GM18498 (cell line): ENCODE measurements at regions not wholly inside any gene's neighbourhood (a gene's known extent, or its start where the extent isn't known, plus 50 kb on each side); places are given as distances from the start of the nearest gene placed in this dataset.
"Not testable (repeated sequence)": the region's sequence is repeated elsewhere in the genome, so short reads cannot be mapped to it uniquely, and the experiment has no call there.

Source experiments
- ATAC-seq: cut with Tn5 transposase; IDR thresholded peaks from one replicate; pipeline ENCODE4 v1.9.1; 2021; ENCODE audit warnings: mild to moderate bottlenecking, moderate library complexity; ENCODE audit not compliant: unreplicated experiment

DNA sequence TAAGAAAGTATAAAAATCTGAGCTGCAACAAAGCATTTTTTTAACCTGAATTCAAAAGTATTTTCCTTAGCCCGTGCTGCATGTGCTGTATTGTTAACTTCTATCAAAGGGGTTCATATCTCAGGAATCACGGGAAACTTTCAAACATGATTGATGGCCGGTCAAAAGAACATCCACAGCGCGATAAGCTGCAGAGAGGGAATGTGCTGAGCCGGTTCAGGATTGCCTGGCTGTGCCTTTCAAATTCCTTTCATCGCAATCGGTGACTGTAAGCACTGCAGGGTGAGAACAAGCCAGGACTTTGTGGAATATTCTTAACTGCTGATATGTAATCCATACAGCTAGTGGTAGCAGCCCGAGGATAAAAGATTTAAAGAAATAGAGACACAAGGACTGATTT lies 210.9 kb upstream of the NOCT start:
- ATAC-seq, result no peak

DNA sequence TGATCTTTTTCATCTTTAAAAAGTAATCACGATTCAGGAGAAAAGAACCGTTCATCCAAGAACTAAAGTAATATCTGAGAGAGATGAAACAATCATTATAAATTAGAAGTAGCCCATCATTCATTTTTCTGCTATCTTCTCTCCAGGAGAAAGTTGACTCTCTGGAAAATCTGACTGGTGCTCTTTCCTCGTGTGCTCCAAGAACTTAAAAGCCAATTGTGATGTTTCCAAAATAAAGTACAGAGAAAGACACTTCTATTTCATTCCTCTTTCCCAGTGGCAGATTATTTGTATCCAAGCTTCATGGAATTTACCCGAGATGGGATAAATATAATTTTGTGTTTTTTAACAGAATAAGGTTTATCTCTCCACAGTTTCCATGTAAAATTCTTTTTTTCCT lies 212.5 kb upstream of the NOCT start:
- ATAC-seq, result no peak

DNA sequence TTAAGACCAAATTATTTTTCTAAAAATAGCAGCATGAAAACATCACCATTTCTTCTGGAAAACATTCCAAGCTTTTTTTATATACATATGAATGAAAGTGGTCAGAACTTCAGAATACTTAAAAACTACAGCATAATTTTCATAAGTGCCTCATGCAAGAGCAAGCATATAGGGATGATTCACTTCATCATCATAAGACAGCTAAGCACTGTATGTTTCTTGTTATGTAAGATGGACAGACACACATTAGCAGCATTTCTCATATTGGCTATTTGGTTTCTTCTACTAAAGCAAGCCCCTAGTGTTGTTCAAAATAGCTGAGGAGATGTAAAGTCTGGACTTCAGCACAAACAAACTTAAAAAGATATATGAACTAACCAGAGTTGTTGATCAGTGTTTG lies 213.1 kb upstream of the NOCT start:
- no peak for ATAC-seq

DNA sequence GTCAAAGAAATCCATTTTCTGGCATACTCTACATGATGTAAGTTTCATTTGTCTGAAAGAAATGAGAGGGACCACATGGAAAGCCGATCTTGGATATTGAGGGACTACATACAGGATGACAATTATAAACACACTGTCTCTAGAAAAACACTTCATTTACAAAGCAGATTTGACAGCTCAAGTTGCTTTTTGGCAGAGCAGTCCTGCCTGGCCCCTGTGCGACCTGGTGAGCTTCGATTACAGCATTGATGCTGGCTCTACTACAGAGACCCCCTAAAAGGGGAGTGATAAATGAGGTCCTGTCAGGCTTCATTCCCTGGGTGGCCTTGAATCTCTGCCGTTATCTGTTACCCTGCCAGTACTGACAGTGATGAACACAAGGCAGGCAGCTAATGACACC lies 215.2 kb upstream of the NOCT start:
- no peak for ATAC-seq

DNA sequence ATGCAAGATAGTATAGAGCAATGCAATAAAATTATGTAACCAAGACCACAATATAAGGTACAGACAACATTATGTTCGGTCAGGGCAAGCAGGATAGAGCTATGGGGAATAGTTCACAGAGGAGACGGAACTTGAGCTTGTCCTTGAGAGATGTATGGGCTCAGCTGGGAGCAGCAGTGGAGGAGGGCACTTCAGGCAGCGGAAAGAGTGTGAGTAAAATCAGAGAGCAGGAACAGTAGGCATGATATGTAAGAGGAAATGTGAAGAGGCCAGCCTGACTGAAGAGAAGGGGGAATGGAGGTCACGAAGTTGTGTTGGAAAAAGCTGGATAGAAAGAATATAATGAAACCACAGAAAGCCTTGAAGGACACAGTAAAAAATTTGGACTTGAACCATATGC lies 217.2 kb upstream of the NOCT start:
- ATAC-seq, result no peak

DNA sequence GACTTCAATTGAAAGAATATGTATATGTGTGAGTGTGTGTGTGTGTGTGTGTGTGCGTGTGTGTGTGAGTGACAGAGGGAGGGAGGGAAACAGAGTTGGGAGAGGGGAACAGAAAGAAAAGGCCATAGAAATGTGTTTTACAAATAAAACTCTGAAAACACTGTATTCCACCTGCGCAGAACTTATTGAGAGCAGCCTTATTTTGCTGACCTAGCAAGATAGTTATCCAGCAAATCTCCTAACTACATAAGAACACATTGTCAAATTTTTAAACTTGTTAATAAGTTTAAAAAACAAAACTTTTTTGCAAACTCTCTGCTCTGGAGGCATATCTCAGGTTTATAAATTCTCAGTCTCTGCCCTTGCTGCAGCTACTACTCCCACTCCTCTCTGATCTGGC lies 217.9 kb upstream of the NOCT start:
- ATAC-seq, result no peak

DNA sequence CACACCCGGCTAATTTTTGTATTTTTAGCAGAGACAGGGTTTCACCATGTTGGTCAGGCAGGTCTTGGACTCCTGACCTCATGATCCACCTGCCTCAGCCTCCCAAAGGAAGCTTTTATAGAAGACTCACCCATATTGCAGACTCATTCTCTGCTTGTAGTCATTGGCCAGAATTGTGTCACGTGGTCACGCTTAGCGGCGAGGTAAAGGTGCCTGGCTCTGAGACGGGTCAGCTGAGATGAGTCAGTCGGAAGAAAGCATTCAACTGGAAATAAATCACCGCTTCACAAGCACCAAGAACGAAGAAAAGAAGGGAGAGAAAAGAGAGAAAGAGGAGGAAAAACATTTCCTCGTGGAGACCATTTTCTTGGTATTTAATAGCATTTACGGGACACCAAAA lies 218.8 kb upstream of the NOCT start:
- ATAC-seq, result no peak

DNA sequence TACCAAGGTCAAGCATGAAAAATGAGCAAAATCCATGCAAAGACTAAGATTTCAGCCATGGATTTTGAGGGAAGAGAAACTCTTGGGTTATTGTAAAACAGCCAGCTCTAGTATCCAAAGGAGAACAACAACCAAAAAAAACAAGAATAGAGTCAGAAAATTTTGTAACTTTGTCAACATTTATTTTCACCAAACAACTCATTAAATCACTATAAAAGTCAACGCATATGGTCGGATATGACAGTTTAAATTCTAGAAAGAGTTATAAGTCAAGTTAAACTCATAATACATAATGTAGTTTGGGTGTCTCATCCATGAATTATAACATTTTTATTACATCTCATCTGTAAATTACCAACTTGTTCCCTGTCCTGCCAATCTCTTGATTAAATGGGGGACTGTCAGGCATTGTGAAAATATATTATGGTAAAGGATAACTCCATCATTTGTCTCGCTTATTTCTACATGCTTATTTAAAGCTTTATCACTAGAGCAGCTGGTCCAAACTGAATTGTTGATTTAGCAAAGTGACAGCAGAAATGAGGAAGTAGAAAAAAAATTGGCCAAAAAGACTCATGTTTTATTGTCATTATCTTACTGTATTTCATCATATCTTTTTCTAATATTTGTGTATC lies 224.8 kb upstream of the NOCT start:
- no peak for ATAC-seq

DNA sequence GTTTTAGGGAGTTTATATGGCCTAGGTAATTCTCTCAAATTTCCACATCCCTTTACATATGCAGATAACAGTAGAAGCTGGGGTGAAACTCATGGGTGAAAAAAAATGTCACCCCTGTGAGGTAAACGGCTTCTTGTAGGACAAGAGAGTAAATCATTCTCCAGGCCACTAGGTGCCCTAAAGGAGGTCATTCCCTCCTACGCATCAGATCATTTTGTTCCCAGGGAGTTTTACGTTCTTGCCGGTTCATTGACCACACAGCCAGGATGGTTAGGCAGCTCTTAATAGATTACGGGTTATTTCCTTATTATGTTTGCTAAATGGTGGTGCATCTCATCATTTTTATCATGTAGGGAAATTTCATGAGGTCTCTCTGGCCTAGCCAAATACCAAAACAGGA lies 225.8 kb upstream of the NOCT start:
- ATAC-seq, result no peak

DNA sequence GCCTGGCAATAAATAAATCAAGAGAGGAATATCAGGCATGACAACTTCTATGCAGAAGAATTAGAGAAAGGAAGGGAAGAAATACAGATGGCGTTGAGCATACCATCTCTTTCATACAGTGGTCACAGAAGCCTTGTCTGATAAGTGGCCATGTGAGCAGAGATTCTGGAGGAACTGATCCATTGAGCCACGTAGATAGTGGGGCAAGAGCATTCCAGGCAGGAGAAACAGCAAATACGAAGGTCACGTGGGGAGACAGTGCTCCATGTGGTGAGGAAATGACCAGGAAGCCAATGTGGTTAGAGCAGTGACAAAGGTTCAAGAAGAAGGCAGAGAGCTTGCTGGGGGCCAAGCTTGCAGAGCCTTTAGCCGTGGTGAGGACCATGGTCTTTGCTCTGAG lies 226.7 kb upstream of the NOCT start:
- ATAC-seq, result no peak

DNA sequence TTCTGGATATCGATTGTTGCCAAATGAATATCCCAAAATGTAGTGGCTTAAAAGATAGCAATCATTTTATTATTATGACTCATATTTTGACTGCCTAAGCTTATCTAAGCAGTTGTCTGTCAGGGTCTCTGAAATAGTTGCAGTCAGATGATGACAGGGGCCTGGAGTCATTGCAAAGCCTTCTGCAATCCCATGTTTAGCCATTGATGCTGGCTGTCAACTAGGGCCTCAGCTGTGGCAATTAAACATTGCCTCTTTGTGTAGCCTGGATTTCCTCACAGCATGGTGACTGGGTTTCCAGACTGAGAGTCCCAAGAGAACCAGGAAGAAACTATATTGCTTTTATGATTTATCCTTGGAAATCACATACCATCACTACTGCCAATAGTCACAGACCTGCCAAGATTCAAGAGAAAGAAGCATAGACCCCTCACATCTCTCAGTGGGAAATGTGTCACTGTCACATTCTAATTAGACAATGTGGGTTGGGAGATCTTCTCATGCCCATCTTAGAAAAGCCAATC lies 227.3 kb upstream of the NOCT start:
- ATAC-seq, result no peak

DNA sequence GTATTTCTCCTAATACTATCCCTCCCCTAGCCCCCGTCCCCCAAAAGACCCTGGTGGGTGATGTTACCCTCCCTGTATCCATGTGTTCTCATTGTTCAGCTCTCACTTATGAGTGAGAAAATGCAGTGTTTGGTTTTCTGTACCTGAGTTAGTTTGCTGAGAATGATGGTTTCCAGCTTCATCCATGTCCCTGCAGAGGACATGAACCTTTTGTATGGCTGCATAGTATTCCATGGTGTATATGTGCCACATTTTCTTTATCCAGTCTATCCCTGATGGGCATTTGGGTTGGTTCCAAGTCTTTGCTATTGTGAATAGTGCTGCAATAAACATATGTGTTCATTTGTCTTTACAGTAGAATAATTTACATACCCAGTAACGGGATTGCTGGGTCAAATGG lies 235.8 kb upstream of the NOCT start:
- not testable (repeated sequence) for ATAC-seq

DNA sequence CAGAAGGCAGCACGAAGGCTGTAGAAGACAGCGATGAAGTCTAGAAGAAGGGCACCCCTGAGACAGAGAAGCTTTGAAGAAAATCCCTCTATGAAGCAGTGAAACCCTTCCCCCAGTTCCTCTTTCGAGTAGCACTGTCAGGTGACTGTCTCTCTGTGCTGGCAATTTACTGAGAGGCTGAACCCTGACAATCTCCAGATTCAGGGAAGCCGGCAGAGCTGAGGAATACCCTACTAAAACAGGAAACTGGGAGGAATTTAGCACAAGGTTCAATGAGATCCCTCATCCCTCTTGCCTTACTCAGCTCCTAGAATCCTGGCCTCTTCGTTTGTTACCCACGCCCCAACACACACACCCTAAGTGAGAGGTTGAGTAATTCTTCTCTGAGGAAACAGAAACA lies 239.7 kb upstream of the NOCT start:
- ATAC-seq, result peak; percentile 91

DNA sequence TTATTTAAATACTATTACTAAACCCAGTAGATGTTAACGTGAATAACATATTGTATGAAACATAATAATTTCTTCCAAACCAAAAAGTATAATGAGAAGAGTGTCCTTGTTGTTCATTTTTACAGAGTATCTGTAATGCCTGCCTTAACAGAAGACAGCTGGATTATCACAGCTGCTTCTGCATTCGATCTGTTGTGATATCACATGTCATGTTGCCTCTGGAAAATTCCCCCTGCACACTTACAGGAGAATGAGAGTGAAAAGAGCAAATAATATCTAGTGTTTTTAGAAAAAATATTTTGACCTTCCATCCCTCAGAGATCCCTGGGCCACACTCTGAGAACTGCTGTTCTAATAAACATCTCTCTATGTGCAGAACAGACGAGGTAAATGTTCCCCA lies 240.1 kb upstream of the NOCT start:
- peak; percentile 4 for ATAC-seq

DNA sequence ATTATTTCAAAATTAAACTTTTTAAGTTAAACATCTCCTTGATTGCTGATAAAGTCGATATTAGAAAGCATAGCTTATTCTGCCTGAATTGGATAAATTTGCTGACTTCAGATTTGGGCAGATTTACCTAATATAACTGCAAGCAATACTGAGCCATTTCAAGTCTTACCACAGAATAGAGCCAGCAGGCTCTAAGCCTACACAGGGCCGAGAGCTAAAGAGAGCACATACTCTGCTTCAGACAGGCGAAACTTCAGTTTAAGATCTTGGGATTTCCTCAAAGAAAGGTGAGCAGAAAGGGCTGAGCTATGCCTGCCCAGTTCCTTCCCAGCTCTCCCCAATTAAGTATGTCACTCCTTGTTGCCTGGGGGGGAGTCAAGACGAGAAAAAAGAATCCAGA lies 240.6 kb upstream of the NOCT start:
- no peak for ATAC-seq

DNA sequence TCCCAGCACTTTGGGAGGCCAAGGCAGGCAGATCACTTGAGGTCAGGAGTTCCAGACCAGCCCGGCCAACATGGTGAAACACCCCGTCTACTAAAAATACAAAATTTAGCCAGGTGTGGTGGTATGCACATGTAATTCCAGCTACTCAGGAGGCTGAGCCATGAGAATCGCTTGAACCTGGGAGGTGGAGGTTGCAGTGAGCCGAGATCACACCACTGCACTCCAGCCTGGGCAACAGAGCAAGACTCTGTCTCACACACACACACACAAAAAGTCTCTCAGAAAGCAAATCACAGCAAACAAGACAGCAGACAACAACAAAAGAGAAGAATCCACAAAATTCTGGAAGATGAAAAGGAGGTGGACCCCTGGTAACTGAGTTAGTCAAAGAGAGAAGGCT lies 241.5 kb upstream of the NOCT start:
- not testable (repeated sequence) for ATAC-seq

DNA sequence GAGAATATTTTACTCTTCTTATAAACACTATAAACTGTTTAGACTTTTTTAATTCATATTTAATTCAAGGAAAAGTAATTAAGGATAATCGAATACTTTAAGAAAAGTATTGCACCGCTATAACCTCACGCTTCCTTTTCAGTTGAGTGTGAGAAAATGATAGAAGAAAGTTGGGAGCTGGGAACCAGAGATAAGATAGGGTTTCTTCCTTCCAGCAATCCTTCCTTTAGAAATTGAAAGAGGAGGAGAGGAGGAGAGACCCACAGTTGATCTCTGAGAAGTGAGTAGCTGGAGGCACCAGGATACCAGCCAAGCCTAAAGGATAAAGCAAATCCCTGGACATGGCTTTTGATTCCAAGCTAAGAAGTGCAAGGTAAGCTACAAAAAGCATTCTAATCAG lies 242.3 kb upstream of the NOCT start:
- no peak for ATAC-seq

DNA sequence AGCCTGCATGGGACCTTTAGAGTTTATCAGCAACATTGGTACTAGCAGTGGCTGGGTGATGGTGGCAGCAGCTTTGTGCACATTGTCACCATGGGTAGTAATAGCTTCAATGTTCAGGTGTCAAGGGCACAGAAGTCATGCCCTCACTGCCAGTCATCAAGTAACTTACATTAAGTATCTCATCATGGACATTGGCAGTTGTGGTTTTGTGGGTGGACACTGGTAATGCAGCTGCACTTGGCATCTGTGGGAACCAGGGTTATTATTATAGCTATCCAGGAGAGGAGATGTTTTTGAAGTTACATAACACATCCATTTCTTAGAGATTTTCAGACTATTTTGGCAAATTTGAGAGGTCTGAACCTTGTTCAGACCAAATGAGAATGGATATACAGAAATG lies 243.2 kb upstream of the NOCT start:
- ATAC-seq, result no peak

DNA sequence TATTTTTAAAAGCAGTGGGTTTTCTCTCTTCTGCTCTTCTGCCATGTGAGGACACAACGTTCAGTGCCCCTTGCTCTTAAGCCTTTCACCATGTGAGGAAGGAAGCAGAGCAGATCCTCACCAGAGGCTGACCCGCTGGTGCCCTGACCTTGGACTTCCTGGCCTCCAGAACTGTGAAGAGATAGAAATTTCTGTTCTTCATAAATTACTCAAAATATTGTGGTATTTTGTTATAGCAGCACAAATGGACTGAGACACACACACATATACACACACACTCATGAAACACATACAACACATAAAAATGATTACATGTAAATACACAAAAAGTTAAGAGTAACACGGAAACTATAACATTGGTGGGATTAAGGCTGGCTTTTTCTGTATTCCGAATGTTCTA lies 244.8 kb upstream of the NOCT start:
- no peak for ATAC-seq

DNA sequence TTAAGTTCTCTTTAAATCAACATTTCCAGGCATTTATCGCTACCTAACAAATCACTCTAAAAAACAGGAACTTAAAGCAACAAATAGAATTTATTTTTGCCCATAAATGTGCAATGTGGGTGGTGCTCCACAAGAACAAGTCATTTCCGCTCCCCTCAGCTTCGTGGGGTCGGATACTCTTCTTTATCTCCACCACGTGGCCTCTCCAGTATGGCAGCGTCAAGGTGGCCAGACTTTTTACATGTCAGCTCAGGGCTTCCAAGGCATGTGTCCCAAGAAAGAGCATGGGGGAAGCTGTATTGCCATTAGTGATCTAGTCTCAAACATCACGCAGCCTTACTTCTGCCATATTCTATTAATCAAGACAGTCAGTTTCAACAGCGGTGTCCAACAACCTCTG lies 249.2 kb upstream of the NOCT start:
- ATAC-seq, result no peak

DNA sequence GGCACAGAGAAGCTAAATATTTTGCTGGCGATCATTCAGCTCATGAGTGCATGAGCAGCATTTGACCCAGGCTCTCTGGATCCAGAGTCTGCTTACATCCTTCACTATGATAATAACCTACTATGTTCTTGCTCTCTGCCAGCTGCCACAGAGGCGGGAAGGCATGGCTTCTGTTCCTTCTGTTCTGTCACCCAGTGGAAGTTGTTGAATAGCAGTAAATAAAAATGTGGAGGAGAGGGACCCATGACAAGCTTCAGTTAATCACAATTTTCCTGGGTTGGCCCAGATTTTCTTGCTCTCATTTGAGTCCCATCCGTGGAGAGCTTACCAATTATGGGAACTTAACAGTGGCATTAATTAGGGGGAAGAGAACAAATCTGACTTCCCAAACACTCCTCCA lies 250.1 kb upstream of the NOCT start:
- ATAC-seq, result no peak

DNA sequence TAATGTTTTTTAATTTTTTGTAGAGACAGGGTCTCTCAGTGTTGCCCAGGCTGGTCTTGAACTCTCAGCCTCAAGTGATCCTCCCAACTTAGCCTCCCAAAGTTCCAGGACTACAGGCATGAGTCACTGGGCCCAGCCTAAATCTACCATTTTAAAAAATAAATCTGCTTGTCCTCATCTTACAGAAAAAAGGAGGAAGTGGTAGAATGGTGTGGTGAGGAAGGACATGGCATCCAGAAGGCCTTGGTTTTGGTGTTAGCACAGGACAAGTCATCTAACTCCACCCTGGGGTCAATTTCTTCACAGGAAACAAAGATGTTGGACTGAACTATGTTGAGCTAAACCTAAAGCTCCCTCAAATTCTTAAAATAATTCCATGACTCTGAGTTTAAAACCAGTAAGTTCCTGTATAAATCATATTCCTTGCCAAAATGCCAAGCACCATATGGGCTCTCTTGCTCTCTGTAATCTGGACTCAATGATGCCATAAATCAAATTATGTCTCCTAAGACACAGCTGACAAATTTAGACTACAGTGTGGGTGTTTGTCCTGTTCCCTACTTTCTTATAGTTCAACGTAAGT lies 253.9 kb upstream of the NOCT start:
- ATAC-seq, result no peak

DNA sequence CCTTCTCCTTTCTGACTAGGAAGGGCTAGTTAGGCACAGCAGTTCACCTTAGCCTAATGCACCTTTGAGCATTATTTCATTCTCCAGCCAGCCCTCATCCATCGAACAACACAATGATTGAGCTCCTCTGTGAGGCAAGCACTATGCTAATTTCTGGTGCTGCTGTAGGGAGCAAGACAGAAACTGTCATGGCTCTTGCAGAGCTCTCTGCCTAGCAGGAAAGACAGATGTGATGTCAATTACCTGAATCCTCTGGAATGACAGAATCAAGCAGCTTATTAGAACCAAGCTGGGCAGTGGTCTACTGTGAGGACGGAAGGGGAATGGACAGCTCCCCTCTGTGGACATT lies 256.1 kb upstream of the NOCT start:
- ATAC-seq, result no peak
